AG10803 (cell line): ENCODE measurements at regions not wholly inside any gene's neighbourhood (a gene's known extent, or its start where the extent isn't known, plus 50 kb on each side); places are given as distances from the start of the nearest gene placed in this dataset.

Experiments
- DNase-seq: peaks from one replicate; pipeline ENCODE4 v3.0.0; 2010; ENCODE audit warnings: low read depth
- H3K4me3 ChIP-seq: 2 replicates; pipeline ENCODE4 v1.5.1; 2011; ENCODE audit warnings: mild to moderate bottlenecking, low read length, control low read depth
- CTCF ChIP-seq: conservative IDR thresholded peaks from 2 replicates; pipeline ENCODE4 v1.5.1; 2011; ENCODE audit warnings: mild to moderate bottlenecking, low read length, control low read depth, inconsistent platforms

DNA sequence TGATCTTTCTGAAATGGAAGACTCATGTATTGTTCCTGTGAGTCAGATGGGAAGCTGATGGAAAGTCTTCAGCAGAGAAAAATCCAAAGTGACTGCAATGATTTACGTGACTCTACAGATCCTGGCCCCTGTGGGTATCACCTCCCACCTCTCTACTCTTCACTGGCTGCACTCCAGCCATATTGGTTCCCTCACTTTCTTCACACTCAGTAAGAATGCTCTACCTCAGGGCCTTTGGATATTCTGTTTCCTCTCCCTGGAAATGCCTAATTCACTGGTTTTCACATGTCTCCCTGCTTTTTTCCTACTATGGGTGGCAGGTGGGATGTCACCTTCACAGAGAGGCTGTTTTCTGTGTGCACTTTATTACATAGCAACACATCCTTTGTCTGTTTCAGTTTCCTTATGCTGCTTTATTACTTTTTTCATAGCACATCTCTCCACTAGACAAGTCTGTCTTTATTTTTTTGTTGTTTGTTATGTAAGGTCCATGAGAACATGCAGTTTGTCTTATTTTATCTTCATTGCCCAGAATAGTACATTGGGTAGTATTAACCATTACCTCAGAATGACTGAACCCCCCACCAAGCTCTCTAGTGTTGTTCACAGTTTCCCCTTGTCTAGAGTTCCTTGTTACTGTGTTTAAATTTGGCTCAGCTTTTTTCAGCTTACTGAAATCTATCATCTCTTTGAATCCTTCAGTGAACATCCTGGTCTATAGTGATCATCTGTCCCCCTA lies 57.6 kb upstream of the CLNK start:
- no peak for TF ChIP-seq CTCF
- no peak for DNase-seq

GRCh38 chr4:10740891-10741620 lies 56.5 kb upstream of the CLNK start:
- DNase-seq: peak; percentile 20
- no peak for TF ChIP-seq CTCF
- no peak overlapping the region for H3K4me3 ChIP-seq

More for the DNA sequence above, 57.6 kb upstream of the CLNK start:
- no peak overlapping the region for H3K4me3 ChIP-seq

DNA sequence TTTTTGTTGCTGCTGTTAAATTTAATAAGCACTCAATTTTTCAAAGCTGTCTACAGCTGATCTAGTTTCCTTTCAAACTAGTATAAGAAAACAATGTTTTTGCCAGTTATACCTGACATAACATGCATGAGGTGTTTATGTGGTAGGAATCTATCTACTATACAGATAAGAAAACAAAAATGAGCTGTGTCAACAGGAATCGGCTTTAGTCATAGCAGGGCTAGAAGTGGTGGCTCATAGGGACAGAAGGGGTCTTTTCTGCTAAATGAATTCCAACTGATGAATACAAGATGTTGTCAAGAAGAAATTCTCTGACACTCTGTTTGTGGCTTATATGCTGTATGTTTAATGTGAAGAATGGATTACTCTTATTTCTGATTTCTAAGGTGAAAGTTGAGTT lies 55.7 kb upstream of the CLNK start:
- no peak for DNase-seq
- no peak overlapping the region for H3K4me3 ChIP-seq
- no peak for TF ChIP-seq CTCF

- H3K4me3 ChIP-seq: no peak overlapping the region
- TF ChIP-seq CTCF: no peak
- no peak for DNase-seq
These were observed 54.4 kb upstream of the CLNK start for GRCh38 chr4:10738826-10739489.

DNA sequence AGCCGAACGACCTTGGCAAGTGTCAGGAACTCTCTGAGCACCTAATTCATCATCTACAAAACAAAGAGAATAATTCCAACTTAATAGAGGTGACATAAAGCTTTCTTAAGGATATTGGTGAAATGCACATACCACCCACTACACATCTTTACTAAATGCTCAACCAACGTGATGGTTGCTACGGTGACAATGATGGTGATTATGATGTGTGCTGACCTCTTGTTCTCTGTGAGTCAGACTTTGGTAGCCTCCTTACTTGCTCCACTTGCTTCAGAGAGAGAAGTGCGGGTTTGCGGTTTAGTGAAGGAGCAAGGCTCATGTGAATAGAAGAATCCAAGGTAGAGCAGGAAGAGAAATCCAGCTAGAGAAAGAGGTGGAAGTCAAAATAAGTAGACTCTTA lies 52.8 kb upstream of the CLNK start:
- TF ChIP-seq CTCF: no peak
- H3K4me3 ChIP-seq: no peak overlapping the region
- DNase-seq: no peak

- no peak for TF ChIP-seq CTCF
- no peak overlapping the region for H3K4me3 ChIP-seq
- no peak for DNase-seq
These were observed 52.3 kb upstream of the CLNK start for GRCh38 chr4:10736895-10737294.
